ENCODE measurements at regions not wholly inside any gene's neighbourhood (a gene's known extent, or its start where the extent isn't known, plus 50 kb on each side); places are given as distances from the start of the nearest gene placed in this dataset.

DNA sequence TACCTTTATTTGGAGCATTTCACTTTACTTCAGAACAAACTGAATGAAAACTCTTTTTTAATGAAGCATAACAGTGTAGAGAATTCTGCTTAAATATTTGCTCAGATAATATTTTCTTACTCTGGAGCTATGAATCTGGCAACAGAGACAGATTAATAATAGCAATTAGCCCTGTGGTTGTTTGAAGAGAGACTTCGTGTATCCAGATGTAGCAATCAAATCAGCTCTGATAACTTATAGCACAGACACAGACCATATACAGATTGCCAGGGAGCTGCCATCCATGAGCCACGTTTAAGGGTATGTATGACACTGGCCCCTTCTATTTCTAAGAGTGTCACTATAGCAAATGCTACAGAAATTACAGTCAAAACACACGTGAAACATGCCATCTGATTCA, 146.6 kb downstream of the EXOC5 start:
- no peak for TF ChIP-seq POLR2A (IDR thresholded peaks at IDR 0.05)
- TF ChIP-seq, protein P1, sequence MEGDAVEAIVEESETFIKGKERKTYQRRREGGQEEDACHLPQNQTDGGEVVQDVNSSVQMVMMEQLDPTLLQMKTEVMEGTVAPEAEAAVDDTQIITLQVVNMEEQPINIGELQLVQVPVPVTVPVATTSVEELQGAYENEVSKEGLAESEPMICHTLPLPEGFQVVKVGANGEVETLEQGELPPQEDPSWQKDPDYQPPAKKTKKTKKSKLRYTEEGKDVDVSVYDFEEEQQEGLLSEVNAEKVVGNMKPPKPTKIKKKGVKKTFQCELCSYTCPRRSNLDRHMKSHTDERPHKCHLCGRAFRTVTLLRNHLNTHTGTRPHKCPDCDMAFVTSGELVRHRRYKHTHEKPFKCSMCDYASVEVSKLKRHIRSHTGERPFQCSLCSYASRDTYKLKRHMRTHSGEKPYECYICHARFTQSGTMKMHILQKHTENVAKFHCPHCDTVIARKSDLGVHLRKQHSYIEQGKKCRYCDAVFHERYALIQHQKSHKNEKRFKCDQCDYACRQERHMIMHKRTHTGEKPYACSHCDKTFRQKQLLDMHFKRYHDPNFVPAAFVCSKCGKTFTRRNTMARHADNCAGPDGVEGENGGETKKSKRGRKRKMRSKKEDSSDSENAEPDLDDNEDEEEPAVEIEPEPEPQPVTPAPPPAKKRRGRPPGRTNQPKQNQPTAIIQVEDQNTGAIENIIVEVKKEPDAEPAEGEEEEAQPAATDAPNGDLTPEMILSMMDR (IDR thresholded peaks at IDR 0.05) = no peak
- TF ChIP-seq EP300 (IDR thresholded peaks at IDR 0.05) = no peak
- TF ChIP-seq POLR2AphosphoS5 (IDR thresholded peaks at IDR 0.05) = no peak

Data from gastroesophageal sphincter (tissue), 3 donors.